HG02840 (cell line): ENCODE measurements at regions not wholly inside any gene's neighbourhood (a gene's known extent, or its start where the extent isn't known, plus 50 kb on each side); places are given as distances from the start of the nearest gene placed in this dataset.
"Not testable (repeated sequence)": the region's sequence is repeated elsewhere in the genome, so short reads cannot be mapped to it uniquely, and the experiment has no call there.

Experiments used
- ATAC-seq: cut with Tn5 transposase; IDR thresholded peaks from one replicate; pipeline ENCODE4 v1.9.1; 2021; ENCODE audit warnings: mild to moderate bottlenecking, moderate library complexity, moderate number of reproducible peaks; ENCODE audit not compliant: unreplicated experiment, low FRiP score

DNA sequence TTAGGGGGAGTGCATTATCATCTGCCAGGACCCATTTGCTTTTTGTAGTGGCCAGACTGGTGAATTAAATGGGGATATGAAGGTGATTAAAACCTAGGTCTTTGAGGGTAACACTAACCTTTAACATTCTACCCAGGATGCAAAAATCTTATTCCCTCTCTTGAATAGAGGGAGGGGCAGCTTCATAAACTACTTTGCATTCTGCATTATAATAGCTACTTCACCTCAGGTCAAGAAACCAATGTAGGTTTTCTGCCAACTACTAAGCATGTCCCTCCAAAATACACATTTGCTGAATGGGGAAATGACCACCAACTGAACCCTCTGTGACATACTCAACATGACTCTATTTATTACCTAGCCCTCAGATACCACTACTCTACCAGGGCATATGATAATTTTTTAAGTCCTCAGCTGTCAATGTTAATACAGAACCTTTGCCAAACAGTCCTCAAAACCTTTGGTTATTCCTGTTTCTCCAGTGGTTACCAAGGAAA lies 477.6 kb upstream of the CD180 start:
- ATAC-seq: no peak

DNA sequence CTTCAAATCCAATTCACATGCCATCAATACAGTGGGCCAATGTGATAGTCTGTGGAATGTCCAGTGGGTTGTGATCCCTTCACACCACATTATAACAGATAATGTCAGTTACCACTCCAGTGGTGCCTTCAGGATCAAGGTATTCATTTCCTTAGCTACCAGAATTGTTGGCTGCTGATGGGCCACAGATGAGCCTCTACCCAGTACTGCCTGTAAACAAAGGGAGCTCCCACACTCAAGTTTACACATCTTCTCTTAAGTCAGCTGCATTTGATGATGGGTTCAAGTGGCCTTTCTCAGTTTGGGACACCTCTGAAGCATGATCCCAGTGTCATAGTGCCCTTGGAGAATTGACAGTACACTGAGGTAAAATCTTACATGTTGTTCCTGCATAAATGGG lies 477.0 kb upstream of the CD180 start:
- ATAC-seq: no peak

DNA sequence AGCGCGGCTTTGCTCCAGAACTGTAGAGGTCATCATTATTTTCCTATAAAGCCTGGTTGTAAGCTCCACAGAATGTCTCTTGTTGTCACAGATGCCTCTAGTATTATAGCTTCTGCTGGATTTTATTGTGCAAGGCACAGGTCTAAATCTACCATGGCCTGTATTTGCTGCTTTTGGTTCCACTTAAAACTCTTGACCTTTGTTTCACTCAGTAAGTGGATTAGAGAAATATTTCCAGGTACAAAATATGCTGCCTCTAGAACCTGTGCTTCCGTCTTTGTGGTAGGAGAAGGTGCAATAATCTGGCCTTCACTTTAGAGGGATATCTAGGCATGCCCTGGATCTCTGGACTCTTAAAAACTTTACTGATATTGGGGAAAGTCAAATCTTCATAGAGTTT lies 476.6 kb upstream of the CD180 start:
- ATAC-seq: no peak

DNA sequence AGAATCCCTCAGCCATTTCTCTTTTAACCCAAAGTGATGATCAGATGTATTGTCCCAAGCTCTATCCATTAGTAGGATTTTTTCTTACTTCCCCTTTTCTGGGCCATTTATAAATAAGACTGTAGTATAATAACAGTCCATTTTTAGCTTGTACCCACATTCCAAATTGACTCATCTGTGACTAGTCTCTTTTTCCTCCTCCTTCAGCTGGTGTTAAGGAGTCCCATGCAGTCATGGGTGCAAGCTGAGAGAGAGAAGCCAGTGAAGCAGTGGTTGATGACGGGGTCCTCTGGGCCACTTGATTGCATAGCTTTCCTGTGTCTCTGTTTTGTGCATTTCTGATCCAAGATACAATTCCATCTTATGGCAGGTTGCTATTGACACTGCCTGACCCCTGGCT lies 476.0 kb upstream of the CD180 start:
- no peak for ATAC-seq

DNA sequence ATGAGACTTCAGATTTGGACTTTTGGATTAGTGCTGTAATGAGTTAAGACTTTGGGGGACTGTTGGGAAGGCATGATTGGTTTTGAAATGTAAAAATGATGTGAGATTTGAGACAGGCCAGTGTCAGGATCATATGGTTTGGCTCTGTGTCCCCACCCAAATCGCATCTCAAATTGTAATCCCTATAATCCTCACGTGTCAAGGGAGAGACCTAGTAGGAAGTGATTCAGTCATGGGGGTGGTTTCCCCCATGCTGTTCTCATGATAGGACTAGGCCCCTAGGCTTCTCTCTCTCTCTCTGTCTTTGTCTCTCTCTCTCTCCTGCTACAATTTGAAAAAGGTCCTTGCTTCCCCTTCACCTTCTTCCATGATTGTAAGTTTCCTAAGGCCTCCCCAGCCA lies 473.3 kb upstream of the CD180 start:
- no peak for ATAC-seq

DNA sequence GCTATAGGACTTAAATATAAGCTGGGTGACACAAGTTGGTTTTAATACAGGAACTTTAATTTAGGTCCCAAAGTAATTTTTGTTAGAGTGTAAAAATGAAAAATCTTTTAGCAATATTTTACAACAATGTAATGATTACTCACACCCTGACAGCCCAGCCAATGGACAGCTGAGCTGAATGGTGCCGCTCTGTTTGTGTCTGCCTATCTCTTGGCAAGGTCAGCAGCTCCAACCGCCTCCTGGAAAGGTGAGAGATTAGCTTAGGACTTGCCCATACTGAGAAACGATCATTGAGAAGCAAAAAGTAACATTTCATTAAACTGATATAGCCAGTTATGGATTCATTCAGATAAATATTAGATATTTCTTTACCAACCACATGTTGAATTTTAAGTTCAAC lies 463.6 kb upstream of the CD180 start:
- ATAC-seq: no peak

DNA sequence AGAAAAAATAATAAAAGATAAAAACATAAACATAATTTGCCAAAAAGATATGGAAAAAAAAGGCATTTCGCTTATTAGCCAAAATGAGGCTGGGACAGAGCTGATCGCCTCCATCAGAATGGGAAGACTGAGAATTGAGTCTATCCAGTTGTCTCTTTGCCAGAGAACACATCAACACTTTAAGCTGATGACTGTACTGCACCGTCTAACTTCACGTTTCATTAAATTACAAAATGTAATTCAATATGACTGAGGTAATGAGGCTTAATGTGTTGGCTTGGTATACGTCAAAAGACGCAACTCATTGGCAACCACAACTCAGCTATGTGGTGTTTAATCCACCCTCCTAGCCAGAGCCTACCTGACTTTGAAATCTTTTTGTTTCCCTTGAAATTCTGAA lies 462.7 kb upstream of the CD180 start:
- no peak for ATAC-seq

DNA sequence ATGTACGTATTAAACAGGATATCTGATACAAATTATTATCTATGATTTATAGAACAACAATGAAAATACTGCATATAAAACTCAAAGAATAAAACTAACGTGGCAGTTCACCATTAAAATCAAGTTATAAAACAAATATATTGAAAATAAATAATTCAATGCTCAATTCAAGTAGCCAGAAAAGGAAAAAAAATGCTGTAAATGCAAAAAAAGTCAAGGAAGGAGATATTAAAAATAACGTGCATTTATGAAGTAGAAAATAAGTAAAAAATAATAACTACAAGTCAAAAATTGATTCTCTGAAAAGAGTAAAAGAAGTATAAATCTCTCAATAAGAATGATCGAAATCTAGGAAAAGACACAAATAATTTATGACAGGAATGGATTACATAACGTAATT lies 460.5 kb upstream of the CD180 start:
- no peak for ATAC-seq

DNA sequence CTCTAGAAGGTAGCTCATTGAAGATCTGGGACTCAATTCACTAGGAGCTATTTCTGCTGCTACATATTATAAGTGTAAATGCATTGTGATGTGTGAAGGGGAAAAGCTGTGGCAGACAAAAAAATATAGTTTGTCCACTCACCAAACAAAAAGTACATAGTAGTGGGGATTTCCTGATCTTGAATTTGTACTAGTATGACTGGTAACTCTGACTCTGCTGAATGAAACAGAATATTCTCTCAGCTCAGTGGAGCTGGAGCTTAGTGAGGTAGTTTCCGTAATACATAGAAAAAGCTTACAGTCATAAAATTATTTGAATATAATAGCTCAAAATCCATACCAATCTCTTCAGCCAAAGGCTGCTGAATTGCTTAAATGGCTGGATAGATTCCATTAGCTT lies 455.6 kb upstream of the CD180 start:
- ATAC-seq: no peak

DNA sequence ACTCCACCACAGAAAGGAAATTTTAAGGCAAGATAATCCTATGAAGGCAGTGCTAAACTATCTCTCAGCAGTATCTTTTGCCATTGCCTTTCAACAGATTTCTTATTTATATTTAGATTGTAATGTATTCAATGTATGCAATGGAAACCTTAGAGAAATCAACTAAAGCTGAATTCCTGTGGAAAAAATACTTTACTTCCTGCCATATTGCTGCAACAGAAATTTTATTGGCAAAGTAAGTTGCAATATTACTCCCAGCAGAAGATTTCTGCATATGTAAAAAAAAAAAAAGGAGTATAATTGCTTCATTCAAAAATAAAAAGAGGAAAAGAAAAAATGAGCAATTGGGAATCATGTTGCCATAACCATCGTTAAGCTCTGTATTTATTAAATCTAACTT lies 454.6 kb upstream of the CD180 start:
- ATAC-seq: no peak

DNA sequence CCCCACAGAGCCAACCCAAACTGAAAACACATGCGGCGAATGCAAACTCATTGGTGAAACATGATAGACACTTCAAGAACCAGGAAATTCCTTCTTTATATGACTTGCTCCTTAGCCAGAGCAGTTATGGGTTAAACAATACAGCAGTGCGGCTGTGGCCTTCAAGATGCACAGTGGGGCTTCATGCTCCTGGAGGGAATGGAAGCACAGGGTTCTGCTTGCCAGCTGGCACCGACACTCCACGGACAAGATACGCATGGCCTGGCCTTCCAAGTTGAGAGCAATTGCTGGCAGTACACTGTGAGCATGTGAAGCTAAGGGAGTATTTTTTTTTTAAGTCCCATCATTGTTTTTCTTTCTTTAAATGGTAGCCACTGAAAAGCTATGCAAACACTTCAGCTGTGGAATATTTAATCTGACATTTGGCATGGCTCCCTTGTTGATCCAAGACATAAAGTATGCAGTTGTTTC lies 451.6 kb upstream of the CD180 start:
- no peak for ATAC-seq

DNA sequence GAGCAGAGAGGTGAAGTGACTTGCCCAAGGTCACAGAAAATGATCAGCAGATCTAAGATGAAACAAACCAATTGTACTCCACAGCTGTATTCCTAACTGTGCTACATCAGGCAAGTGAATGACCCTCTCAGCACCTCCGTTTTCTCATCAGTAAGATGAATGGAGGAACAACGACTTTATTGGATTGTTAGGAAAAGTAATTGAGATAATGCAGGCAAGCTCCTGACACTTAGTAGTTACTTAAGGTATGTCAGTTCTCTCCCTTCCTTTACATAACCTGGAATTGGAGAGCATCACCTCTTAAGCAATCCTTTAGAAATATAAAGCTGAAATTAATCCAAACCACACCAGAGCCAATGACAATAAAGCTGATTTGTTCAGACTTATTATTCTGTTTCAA lies 451.2 kb upstream of the CD180 start:
- no peak for ATAC-seq

DNA sequence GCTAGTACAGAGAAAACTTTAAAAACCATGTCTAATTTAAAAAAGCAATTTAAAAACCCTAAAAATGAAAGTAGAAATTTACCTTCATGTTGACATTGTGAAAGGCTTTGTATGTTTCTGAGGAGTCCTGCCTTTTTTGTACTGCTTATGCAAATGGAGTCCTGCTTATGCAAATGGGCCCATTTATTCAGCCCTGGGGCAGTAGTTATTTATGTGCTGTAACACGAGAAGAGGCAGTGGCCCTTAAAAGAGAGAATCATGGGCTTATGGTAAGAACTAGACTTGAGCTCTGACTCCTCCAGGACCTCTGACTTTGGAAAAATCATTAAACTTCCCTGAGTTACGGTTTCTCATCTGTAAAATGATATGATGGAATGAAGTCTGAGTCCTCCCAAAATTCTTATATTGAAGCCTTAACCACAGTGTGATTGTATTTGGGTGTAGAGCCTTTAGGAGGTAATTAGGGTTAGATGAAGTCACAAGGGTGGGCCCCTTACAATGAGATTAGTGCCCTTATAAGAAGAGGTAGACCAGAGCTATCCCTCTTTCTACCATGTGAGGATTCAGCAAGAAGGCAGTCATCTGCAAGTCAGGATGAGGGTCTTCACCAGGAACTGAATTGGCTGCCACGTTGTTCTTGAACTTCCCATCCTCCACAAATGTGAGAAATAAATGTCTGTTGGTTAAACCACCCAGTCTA lies 447.8 kb upstream of the CD180 start:
- ATAC-seq: no peak

DNA sequence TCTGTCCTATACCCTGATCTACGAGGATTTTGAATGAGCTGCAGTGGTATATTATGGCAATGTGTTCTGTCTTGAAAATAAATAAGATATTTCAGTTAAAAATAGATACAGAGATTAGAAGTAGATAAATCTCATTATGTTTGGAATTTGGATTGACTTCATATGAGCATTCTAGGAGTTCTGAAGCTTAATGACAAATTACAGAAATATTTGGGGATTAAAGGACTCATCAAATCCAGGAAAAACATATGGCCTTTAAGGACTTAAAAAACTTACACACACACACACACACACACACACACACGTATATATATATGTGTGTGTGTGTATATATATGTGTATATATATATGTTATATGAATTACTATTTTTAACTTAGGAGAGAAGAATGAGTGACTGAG lies 446.9 kb upstream of the CD180 start:
- ATAC-seq: no peak

DNA sequence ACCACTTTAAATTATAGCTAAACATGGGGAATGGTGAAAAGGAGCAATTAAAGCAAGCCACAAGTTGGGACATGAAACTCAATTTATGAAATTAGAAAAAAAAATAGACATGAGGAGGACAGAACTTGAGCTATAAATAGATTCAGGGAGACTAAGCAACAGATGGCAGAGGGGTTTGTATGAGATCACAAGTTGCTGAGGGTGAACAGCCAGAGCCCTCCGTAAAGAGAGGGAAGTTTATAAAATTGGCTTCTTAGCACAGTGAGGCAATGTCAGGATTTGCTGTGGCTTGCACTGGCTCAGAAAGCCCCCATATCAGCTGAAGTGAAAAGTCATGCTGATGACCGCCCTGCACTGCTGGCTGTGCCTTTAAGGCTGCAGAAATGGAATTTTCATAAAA lies 443.4 kb upstream of the CD180 start:
- no peak for ATAC-seq

DNA sequence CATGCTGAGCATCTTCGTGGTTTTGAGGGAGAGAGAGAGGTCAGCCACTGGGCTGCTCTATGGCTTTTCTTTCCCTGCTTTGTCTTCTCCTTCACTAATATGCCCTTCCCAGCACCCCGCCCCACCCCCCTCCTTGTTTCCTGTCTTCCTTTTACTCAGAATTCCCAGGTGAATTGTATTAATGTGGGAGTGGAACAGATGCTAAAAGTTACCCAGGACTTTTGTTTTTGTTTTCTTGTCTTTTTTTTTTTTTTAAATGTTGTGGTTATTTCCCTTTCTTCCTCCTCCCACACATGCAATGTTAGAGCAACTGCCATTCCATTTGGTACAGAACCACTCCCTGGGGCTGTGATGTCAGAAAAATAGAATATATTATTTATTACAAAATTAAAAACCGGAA lies 442.7 kb upstream of the CD180 start:
- no peak for ATAC-seq

DNA sequence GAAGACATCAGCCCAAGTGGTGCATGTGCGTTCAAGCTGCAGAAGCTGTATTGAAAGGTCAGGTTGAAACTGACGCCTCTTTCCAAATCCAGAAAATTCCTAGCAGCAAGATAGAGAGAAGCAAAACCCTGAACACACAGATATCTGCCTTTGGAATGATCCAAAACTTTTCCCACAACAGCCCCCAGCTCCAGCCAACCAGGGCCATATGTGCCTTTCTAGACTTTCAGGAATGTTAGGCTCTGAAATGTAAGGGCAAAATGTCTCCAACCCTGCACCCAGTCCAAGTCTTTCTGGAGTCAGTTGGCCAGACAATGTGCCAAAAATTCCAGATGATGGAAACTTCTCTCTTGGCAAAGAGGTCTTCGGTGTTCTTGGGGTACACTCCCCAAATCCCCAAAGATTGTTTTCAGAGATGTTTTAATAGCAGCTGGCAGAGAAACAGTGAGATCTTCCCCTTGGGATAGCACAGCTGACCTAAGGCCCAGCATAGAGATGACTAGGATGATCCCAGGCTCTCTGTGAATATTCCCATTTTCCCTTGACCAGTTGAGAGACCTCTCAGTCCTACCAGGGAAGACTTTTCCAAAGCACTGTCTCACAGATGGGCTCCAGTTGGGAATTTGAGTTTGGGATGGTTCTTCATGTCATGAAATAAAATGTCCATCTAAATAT lies 440.4 kb upstream of the CD180 start:
- ATAC-seq: no peak

DNA sequence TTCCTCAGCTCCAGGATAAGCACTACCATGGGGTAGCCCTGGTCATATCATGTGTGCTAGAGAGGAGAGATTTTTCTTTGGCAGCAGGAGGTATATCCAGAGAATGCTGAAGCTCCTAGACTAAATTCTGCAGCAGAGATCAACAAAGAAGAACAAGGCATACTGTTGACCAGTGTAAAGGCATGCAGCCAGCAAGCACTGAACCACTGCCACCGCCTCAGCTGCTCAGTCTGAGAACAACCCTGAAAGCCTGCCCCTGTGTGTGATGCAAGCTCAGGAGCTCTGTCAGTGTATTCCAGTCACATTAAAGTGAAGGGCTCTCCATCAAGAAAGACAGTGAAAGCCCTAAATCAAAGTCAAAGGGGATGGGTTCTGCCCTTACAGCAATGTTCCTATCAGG lies 439.5 kb upstream of the CD180 start:
- ATAC-seq: no peak

DNA sequence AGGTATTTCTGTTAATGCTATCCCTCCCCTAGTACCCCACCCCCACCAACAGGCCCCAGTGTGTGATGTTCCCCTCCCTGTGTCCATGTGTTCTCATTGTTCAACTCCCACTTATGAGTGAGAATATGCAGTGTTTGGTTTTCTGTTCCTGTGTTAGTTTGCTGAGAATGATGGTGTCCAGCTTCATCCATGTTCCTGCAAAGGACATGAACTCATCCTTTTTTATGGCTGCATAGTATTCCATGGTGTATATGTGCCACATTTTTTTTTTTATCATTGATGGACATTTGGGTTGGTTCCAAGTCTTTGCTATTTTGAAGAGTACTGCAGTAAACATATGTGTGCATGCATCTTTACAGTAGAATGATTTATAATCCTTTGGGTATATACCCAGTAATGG lies 430.5 kb upstream of the CD180 start:
- ATAC-seq: not testable (repeated sequence)

DNA sequence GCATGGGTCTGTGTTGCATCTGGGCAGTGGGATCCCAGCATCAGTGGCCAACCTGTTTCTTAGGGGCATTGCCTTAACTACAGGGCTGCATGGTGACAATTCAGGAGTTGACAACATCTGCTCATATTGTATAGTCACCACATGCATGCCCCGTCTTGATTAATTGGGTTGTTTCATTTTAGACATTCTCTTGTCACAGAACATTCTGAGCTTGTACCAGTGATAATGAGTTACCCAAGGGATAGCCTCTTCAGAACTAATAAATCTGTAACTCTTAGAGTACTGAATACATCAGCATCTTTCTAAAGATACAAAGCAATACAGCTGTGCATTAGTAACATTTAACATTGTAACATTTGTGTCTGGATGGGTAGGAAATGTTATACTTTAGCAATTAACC lies 426.5 kb upstream of the CD180 start:
- ATAC-seq: no peak

DNA sequence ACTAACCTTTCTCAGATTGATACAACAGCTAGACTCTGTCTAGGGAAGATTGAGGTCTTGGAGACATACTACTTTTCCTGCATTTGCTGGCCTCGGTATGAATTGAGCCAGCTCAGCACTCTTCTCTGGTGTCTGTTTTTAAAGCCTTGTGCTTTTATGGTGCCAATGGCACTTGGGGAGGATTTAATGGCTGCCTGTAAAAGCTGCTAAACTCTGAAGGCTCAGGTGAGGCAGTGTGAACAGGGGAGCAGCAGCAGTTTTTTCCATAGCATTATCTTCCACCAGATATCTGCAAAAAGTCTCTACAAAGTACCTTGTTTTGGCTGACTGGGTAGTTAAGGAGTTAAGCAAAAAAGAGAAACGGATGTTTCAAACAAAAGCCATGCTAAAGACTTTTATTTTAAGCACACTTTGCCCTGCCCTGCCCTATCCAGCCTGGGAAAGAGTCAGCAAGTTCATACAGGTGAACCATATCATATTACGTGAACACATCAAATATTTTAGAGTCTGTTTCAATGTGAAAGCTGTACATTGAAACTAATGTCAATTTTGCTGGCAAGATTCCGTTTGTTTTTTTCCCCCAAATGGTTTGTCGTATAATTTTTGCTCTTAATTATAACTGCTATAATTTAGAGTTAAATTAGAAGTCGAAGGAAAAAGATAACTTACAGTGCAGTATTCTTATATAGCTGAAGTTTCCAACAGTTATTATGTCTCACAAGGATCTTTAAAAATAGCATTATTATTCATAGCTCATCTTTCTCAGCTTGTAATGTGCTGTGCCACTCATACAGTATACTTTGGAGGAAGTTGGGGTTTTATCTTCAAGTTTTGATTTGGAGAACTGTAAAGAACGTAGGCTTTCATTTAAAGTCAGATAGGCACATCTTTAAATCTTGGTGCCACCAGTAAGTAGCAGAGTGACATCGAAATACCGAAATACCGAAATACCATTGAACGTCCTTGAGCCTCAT lies 424.1 kb upstream of the CD180 start:
- ATAC-seq: no peak
